SK-N-MC (cell line): ENCODE measurements at regions not wholly inside any gene's neighbourhood (a gene's known extent, or its start where the extent isn't known, plus 50 kb on each side); places are given as distances from the start of the nearest gene placed in this dataset.

Experiments
- DNase-seq: peaks from one replicate; pipeline ENCODE4 v3.0.0-alpha.2; 2011; ENCODE audit warnings: low read depth, low spot score
- H3K27ac ChIP-seq: fragments of 200-600 bp; sonication (generic); 2 replicates; pipeline ENCODE4 v1.5.1; 2016; ENCODE audit warnings: mixed run types
- H3K36me3 ChIP-seq: fragments of 200-600 bp; sonication (generic); 2 replicates; pipeline ENCODE4 v1.6.1; 2017; ENCODE audit warnings: antibody characterized with exemption, low read length, mixed read lengths; ENCODE audit not compliant: insufficient read depth
- H3K4me3 ChIP-seq: fragments of 200-600 bp; sonication (generic); 2 replicates; pipeline ENCODE4 v1.5.1; 2016
- H3K9ac ChIP-seq: fragments of 200-600 bp; sonication (generic); 2 replicates; pipeline ENCODE4 v1.8.0; 2017; ENCODE audit warnings: mixed run types, mixed read lengths; ENCODE audit not compliant: insufficient read length
- H3K9me3 ChIP-seq: fragments of 200-600 bp; sonication (generic); 2 replicates; pipeline ENCODE4 v1.6.1; 2017; ENCODE audit warnings: low read depth, mild to moderate bottlenecking, antibody characterized with exemption, low read length, moderate library complexity, mixed read lengths
- EZH2 ChIP-seq: fragments of 200-600 bp; sonication (generic); IDR thresholded peaks from one replicate; pipeline ENCODE4 v1.6.1; 2017; ENCODE audit warnings: antibody characterized with exemption
- FOXP2 ChIP-seq: optimal IDR thresholded peaks from 2 replicates; pipeline ENCODE3; 2011; ENCODE audit warnings: mild to moderate bottlenecking, moderate library complexity; ENCODE audit not compliant: insufficient read depth; ENCODE audit errors: extremely low read length, control extremely low read depth
- POLR2AphosphoS5 ChIP-seq: IDR thresholded peaks from 2 replicates; pipeline ENCODE4 v1.6.1; 2012; ENCODE audit warnings: mild to moderate bottlenecking, low read depth, low read length, borderline replicate concordance

DNA sequence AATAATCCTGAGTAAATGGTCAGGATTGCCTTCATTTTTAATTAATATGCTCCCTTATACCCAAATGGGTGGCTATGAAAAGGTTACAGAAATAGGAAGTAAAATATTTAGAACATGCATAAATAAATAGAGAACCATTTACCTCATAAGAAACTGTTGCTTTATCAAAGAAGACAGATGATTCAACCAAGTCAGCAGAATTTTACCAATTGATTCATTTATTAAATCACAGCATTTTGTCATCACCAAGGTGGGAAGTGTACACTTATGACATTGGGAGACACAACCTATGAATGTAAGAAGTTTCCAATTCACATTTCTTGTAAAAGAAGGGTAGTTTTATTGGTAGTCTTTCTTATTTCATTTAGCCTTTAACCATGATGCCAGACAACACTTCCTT, 870.3 kb upstream of the CHORDC1 start:
- TF ChIP-seq FOXP2 (no peak), EZH2 (no peak), POLR2AphosphoS5 (no peak)
- H3K36me3 ChIP-seq = no peaks in the 10 kb centered on the region
- H3K9ac ChIP-seq = no peak overlapping the region
- H3K4me3 ChIP-seq = no peak overlapping the region
- DNase-seq = no peak
- no peaks in the 10 kb centered on the region for H3K9me3 ChIP-seq
- no peak overlapping the region for H3K27ac ChIP-seq

DNA sequence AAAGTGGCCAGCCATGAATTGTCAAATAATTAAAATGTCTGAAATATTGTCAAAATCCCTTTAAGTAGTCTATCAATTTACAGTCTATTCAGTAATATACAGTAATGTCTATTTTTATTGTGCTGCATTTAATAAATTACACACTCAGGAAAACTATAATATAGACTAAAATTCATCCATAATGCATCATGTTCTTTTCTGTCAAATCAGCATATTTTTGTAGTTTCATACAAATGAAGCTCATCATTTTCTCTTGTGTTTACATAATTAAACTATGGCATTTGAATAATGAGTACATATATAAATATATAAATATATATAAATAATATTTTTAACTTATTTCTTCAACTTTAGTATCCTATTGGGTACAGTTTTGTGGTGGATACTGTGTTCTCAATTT, 868.7 kb upstream of the CHORDC1 start:
- no peaks in the 10 kb centered on the region for H3K36me3 ChIP-seq
- no peak overlapping the region for H3K9ac ChIP-seq
- no peaks in the 10 kb centered on the region for H3K9me3 ChIP-seq
- H3K4me3 ChIP-seq = no peak overlapping the region
- no peak for DNase-seq
- TF ChIP-seq POLR2AphosphoS5 (no peak), EZH2 (no peak), FOXP2 (no peak)
- H3K27ac ChIP-seq = peak overlapping the region; percentile 68; the same call in 1 of the 2 replicates

- Histone ChIP-seq H3K4me3 (no peak overlapping the region), H3K9me3 (no peaks in the 10 kb centered on the region), H3K27ac (peak overlapping the region; percentile 9; the same call in 1 of the 2 replicates), H3K36me3 (no peaks in the 10 kb centered on the region), H3K9ac (no peak overlapping the region)
- no peak for DNase-seq
- TF ChIP-seq FOXP2 = no peak
- no peak for TF ChIP-seq EZH2
- TF ChIP-seq POLR2AphosphoS5 = no peak
Measured at GRCh38 chr11:91086028-91086427, 863.2 kb upstream of the CHORDC1 start.

DNA sequence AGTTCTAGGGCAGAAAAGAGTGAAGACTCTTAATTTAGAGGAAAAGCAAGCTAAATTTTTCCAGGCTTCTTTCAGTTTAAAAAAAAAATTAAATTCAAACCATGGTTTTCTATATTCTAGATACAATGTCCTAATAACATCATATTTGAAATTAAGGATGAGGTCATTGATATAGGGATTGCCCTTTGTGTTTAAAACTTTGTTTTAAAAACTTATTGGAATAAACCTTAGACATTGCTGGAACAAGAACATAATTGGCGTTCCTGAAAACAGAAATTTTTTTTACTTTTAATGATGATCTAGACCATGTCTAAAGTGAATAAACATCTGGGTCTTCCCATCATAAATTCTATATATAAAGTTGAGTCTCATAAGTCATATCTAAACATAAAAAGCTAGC, 859.4 kb upstream of the CHORDC1 start:
- no peak for TF ChIP-seq FOXP2
- TF ChIP-seq POLR2AphosphoS5 = no peak
- no peak for TF ChIP-seq EZH2
- DNase-seq = no peak
- H3K9me3 ChIP-seq = no peaks in the 10 kb centered on the region
- peak overlapping the region; percentile 81 for H3K27ac ChIP-seq
- peak overlapping the region; percentile 46 for H3K9ac ChIP-seq
- no peak overlapping the region; the same call in 1 of the 2 replicates for H3K4me3 ChIP-seq
- no peaks in the 10 kb centered on the region for H3K36me3 ChIP-seq

- Histone ChIP-seq H3K4me3 (peak overlapping the region; percentile 32), H3K36me3 (no peaks in the 10 kb centered on the region), H3K9ac (peak overlapping the region; percentile 46), H3K9me3 (no peaks in the 10 kb centered on the region), H3K27ac (peak overlapping the region; percentile 81)
- TF ChIP-seq FOXP2 (no peak), EZH2 (no peak)
- DNase-seq = peak; percentile 56
Measured at GRCh38 chr11:91081440-91082043, 858.7 kb upstream of the CHORDC1 start.

DNA sequence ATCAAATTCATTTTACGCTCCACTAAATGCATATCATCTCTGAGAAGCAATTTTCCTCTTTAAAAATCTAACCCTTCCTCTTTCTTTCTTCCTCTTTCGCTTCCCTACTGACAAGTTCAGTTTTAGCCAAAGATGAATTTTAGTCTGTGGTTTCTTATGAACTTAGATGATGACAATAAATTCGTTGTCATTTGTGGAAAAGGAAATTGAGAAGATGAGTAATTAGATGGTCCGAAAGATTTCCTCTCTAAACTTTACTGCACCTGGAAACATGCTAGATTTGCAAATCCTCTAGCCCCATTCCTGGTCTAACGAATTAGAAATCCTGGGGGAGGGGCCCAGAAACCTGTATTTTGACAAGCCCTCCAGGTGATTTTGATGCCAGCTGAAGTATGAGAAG, 855.4 kb upstream of the CHORDC1 start:
- no peak for DNase-seq
- Histone ChIP-seq H3K36me3 (no peaks in the 10 kb centered on the region), H3K9me3 (no peaks in the 10 kb centered on the region), H3K27ac (no peak overlapping the region), H3K9ac (no peak overlapping the region), H3K4me3 (no peak overlapping the region)
- no peak for TF ChIP-seq FOXP2
- no peak for TF ChIP-seq EZH2
- TF ChIP-seq POLR2AphosphoS5 = no peak

DNA sequence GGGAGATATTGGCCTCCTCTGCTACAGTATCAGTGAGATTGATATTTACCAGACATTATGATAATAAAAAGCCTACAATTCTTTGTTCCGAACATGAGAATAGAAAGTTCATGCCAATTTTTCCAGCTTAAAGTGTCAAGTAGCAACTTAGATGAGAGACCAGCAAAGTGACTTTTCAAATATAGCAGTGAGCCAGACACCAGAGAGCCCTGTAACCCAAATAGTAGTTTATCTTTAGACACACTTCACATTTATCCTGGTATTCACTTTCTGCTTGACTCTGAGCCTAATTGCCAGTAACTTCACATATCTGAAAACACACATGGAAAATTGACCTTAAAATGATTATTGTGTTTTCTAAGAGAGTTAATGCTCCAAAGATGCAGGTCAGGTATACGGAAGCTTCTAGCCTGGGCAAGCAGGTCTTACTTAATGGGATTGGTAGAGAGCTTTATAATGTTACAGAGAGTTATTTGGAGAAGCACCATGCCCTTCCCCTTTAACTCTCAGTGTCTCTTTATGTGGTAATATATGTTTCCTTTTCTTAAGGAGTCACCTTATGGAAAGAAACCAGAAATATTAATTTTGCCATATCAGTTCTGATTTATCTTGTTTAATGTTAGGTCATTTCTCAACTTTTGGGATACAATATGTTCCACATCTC, 852.3 kb upstream of the CHORDC1 start:
- Histone ChIP-seq H3K36me3 (no peaks in the 10 kb centered on the region), H3K27ac (no peak overlapping the region), H3K4me3 (no peak overlapping the region), H3K9me3 (no peaks in the 10 kb centered on the region), H3K9ac (no peak overlapping the region)
- TF ChIP-seq FOXP2 (no peak), POLR2AphosphoS5 (no peak), EZH2 (no peak)
- no peak for DNase-seq

DNA sequence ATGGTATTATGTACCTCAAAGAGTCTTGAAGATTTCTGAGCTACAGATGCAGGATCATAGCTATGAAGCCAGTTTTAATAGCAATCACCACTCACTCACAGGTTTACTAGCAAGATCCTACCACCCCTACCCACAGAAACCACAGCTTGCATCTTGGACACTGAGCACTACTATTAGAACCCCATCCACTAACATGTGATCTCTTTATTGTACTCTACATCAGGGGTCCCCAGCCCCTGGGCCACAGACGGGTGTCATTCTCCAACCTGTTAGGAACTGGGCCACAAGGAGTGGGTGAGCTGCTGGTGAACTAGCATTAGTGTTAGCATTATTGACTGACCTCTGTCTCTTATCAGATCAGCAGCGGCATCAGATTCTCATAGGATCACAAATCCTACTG, 844.8 kb upstream of the CHORDC1 start:
- DNase-seq = no peak
- H3K36me3 ChIP-seq = no peaks in the 10 kb centered on the region
- H3K27ac ChIP-seq = no peak overlapping the region
- H3K9me3 ChIP-seq = no peaks in the 10 kb centered on the region
- TF ChIP-seq EZH2 (no peak), FOXP2 (no peak), POLR2AphosphoS5 (no peak)
- H3K9ac ChIP-seq = no peak overlapping the region
- H3K4me3 ChIP-seq = no peak overlapping the region
